BE2C (cell line): ENCODE measurements at regions not wholly inside any gene's neighbourhood (a gene's known extent, or its start where the extent isn't known, plus 50 kb on each side); places are given as distances from the start of the nearest gene placed in this dataset.

Experiments used
- DNase-seq: peaks from one replicate; pipeline ENCODE4 v3.0.0-alpha.2; 2020
- H3K27me3 ChIP-seq: fragments of 250-450 bp; sonication (Bioruptor Pico); 2 replicates; pipeline ENCODE4 v1.5.1; 2020; ENCODE audit warnings: mild to moderate bottlenecking
- H3K36me3 ChIP-seq: fragments of 250-450 bp; sonication (Bioruptor Pico); 2 replicates; pipeline ENCODE4 v1.5.1; 2020; ENCODE audit warnings: mild to moderate bottlenecking
- H3K4me1 ChIP-seq: fragments of 250-450 bp; sonication (Bioruptor Pico); 2 replicates; pipeline ENCODE4 v1.5.1; 2020
- H3K4me3 ChIP-seq: 2 replicates; pipeline ENCODE4 v1.5.1; 2011; ENCODE audit warnings: low read depth, low read length
- H3K9me3 ChIP-seq: fragments of 250-450 bp; sonication (Bioruptor Pico); 2 replicates; pipeline ENCODE4 v1.5.1; 2020
- TF ChIP-seq, protein P1 (sequence below): IDR thresholded peaks from 2 replicates; pipeline ENCODE4 v1.5.1; 2012; ENCODE audit warnings: mild to moderate bottlenecking, low read depth, low read length

GRCh38 chr2:74751981-74752851 lies 81.7 kb upstream of the HK2 start:
- no peak overlapping the region for H3K4me3 ChIP-seq
- H3K36me3 ChIP-seq = no peaks in the 10 kb centered on the region
- no peaks in the 10 kb centered on the region for H3K4me1 ChIP-seq
- TF ChIP-seq, protein P1, sequence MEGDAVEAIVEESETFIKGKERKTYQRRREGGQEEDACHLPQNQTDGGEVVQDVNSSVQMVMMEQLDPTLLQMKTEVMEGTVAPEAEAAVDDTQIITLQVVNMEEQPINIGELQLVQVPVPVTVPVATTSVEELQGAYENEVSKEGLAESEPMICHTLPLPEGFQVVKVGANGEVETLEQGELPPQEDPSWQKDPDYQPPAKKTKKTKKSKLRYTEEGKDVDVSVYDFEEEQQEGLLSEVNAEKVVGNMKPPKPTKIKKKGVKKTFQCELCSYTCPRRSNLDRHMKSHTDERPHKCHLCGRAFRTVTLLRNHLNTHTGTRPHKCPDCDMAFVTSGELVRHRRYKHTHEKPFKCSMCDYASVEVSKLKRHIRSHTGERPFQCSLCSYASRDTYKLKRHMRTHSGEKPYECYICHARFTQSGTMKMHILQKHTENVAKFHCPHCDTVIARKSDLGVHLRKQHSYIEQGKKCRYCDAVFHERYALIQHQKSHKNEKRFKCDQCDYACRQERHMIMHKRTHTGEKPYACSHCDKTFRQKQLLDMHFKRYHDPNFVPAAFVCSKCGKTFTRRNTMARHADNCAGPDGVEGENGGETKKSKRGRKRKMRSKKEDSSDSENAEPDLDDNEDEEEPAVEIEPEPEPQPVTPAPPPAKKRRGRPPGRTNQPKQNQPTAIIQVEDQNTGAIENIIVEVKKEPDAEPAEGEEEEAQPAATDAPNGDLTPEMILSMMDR = no peak
- DNase-seq = no peak
- no peaks in the 10 kb centered on the region for H3K27me3 ChIP-seq
- H3K9me3 ChIP-seq = no peaks in the 10 kb centered on the region

GRCh38 chr2:74755386-74755785 lies 78.5 kb upstream of the HK2 start:
- no peaks in the 10 kb centered on the region for H3K36me3 ChIP-seq
- no peak for DNase-seq
- H3K9me3 ChIP-seq = no peaks in the 10 kb centered on the region
- no peaks in the 10 kb centered on the region for H3K27me3 ChIP-seq
- TF ChIP-seq, protein P1 = no peak
- H3K4me3 ChIP-seq = no peak overlapping the region
- H3K4me1 ChIP-seq = no peaks in the 10 kb centered on the region

DNA sequence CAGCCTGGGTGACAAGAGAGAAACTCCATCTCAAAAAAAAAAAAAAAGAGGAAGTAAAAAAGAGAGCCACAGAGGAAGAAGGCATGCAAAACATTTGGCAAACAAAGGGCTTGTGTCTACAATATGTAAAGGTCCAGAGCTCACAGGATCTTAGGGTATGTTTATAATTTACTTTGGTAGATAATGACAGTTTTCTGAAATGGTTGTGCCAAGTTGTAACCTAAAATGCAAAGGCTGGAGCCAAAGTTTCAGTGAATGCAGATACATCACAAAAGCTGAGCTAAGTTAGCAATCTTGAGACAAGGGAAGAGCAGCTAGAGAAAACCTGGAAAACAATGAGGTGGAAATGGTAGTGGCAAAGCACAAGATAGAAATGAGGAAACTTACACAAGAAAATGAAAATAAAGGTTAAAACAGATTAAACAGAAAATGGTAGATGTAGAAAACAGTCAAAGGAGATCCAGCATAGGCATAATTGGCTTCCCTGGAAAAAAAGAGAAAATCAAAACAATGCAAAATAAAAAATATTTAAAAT lies 77.5 kb upstream of the HK2 start:
- no peaks in the 10 kb centered on the region for H3K4me1 ChIP-seq
- no peaks in the 10 kb centered on the region for H3K9me3 ChIP-seq
- H3K27me3 ChIP-seq = no peaks in the 10 kb centered on the region
- no peak for DNase-seq
- no peaks in the 10 kb centered on the region for H3K36me3 ChIP-seq
- TF ChIP-seq, protein P1 = no peak
- no peak overlapping the region for H3K4me3 ChIP-seq

DNA sequence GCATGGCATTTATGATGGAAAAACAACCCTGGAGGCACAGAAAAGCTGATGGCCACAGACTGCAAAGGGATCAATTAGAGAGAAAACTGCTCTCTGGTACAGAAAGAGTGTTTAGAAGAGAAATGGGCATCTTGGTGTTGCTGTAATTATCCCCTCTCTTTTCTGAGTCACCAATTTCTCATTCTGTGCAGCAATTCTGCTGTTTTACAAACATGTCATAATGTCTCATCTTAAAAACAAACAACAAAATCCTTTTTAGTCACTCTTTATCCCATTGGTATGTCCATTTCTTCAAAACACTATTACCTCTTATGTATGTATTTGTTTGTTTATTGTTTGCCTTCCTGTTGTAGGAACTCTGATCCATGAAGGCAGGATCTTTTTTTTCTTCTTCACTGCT lies 73.9 kb upstream of the HK2 start:
- H3K9me3 ChIP-seq = no peaks in the 10 kb centered on the region
- no peaks in the 10 kb centered on the region for H3K27me3 ChIP-seq
- H3K4me3 ChIP-seq = no peak overlapping the region
- no peak for DNase-seq
- H3K36me3 ChIP-seq = no peaks in the 10 kb centered on the region
- no peaks in the 10 kb centered on the region for H3K4me1 ChIP-seq
- TF ChIP-seq, protein P1 = no peak

- Histone ChIP-seq H3K4me1 (no peaks in the 10 kb centered on the region), H3K4me3 (no peak overlapping the region), H3K36me3 (no peaks in the 10 kb centered on the region), H3K9me3 (no peaks in the 10 kb centered on the region), H3K27me3 (no peaks in the 10 kb centered on the region)
- TF ChIP-seq, protein P1 = no peak
- DNase-seq = no peak
Measured at GRCh38 chr2:74760875-74761630, 72.9 kb upstream of the HK2 start.
